Breast epithelium (tissue), 4 donors: ENCODE measurements at regions not wholly inside any gene's neighbourhood (a gene's known extent, or its start where the extent isn't known, plus 50 kb on each side); places are given as distances from the start of the nearest gene placed in this dataset.

Experiments used
- DNase-seq, 2 donors: peaks; one replicate each; pipeline ENCODE4 v3.0.0-alpha.2; 2019; ENCODE audit warnings: low spot score in 2 of 2
- H3K27ac ChIP-seq, 2 donors: fragments of 200-600 bp; sonication (generic) in 1 of 2; one replicate each; pipeline ENCODE4 v1.5.1; 2016 to 2019; ENCODE audit warnings: mild to moderate bottlenecking in 1 of 2
- H3K27me3 ChIP-seq, 2 donors: fragments of 200-600 bp; sonication (generic) in 1 of 2; one replicate each; pipeline versions ENCODE4 v1.5.1 to v1.6.0; 2017 to 2019; ENCODE audit warnings: control low read depth in 1 of 2, mild to moderate bottlenecking in 1 of 2
- H3K36me3 ChIP-seq: fragments of 200-600 bp; one replicate; pipeline ENCODE4 v1.5.1; 2019
- H3K4me1 ChIP-seq, 2 donors: fragments of 200-600 bp; sonication (generic); one replicate each; pipeline ENCODE4 v1.5.1; 2016 to 2019; ENCODE audit warnings: control low read depth in 1 of 2
- H3K4me3 ChIP-seq, 3 donors: fragments of 200-600 bp; sonication (generic); 1 replicate in 2 of 3; 2 replicates in 1 of 3; pipeline ENCODE4 v1.5.1; 2016 to 2019; ENCODE audit warnings: mild to moderate bottlenecking in 3 of 3, moderate library complexity in 2 of 3
- H3K9me3 ChIP-seq, 2 donors: fragments of 200-600 bp; sonication (generic) in 1 of 2; one replicate each; pipeline ENCODE4 v1.5.1; 2016 to 2019; ENCODE audit warnings: control low read depth in 1 of 2
- POLR2A ChIP-seq: fragments of 450-650 bp; IDR thresholded peaks from one replicate; pipeline ENCODE4 v1.6.1; 2016; ENCODE audit warnings: antibody characterized with exemption, mild to moderate bottlenecking, moderate library complexity
- POLR2AphosphoS5 ChIP-seq, 3 donors: sonication (generic); formaldehyde crosslinking; IDR thresholded peaks; one replicate each; pipeline ENCODE4 v1.6.1; 2017; ENCODE audit warnings: antibody characterized with exemption in 3 of 3
- intact Hi-C: fragments of 100-400 bp; cut with DNase I; formaldehyde crosslinking; loops from one replicate; pipeline ENCODE4 v1.15.1; 2023; ENCODE audit warnings: low total_unique reads
- TF ChIP-seq, protein P1 (sequence below), 3 donors: fragments of 450-650 bp; IDR thresholded peaks; one replicate each; pipeline ENCODE4 v1.5.1; 2016 to 2017; ENCODE audit warnings: antibody characterized with exemption in 3 of 3, mild to moderate bottlenecking in 3 of 3, moderate library complexity in 3 of 3

DNA sequence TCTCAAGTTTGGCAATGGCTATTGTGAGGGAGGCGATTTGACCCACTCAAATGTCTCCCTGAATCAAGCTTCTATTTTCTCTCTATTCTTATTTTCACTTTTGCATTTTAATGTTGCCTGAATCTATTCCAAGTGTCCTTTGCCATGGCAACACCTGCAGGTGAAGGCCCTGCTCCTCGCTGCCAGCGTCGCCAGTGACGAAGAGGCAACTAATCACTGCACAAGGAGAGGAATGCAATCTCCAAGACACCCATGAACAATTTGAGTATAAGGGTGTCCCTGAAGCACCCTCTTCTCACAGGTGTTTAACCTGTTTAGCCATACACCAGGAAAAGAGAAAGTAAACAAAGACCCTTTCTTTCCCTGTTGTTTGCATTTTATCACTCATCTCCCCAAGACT, 165.6 kb upstream of the VRK2 start:
- TF ChIP-seq POLR2A (no peak), POLR2AphosphoS5 (IDR thresholded peaks at IDR 0.05) (no peak)
- TF ChIP-seq, protein P1, sequence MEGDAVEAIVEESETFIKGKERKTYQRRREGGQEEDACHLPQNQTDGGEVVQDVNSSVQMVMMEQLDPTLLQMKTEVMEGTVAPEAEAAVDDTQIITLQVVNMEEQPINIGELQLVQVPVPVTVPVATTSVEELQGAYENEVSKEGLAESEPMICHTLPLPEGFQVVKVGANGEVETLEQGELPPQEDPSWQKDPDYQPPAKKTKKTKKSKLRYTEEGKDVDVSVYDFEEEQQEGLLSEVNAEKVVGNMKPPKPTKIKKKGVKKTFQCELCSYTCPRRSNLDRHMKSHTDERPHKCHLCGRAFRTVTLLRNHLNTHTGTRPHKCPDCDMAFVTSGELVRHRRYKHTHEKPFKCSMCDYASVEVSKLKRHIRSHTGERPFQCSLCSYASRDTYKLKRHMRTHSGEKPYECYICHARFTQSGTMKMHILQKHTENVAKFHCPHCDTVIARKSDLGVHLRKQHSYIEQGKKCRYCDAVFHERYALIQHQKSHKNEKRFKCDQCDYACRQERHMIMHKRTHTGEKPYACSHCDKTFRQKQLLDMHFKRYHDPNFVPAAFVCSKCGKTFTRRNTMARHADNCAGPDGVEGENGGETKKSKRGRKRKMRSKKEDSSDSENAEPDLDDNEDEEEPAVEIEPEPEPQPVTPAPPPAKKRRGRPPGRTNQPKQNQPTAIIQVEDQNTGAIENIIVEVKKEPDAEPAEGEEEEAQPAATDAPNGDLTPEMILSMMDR (IDR thresholded peaks at IDR 0.05): no peak
- H3K27me3 ChIP-seq: no peaks in the 10 kb centered on the region
- DNase-seq: no peak
- H3K36me3 ChIP-seq: no peaks in the 10 kb centered on the region
- no peak overlapping the region for H3K4me3 ChIP-seq
- H3K4me1 ChIP-seq: no peaks in the 10 kb centered on the region
- no peaks in the 10 kb centered on the region for H3K9me3 ChIP-seq
- H3K27ac ChIP-seq: no peak overlapping the region
- intact Hi-C loops: no loop called here

DNA sequence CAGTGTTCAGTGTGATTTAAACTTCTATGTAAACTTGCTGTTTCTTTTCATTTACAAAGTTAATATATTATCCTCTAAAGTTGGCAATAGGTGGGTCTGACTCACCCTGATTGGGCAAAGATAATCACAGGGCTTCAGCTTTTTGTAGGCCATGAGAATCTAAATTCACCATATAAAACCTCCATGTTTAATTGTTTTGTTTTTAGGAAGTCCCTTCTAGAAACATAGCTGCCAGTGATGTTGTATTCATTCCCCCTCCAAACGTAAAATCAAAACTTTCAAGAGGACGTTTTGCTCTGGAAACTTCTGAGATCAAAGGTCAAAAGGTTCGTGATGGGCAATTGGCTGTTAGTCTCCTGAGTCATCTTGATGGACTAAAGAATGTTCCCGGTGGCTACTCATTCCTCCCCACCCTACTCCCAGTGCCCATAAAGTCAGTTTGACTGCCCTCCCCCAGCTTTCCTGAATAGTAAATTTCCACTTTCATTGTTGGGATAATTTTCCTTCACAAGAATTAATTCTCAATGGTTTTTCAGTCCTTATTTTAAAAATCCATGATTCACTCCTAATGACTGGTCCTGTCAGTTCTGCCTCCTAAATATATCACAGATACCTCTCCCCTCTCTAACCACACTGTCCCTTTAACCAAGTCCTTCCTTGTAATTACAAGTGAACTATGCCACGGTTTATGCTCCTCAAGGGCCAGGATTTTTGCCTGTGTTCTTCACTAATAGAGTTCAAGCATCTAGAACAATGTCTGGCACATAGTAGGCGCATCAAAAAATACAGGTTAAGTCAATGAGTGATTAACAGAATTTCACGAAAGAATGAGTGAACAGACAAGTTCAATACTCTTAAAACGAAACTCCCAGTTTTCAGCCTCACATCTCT, 164.4 kb upstream of the VRK2 start:
- intact Hi-C loops: no loop called here
- TF ChIP-seq POLR2AphosphoS5 (IDR thresholded peaks at IDR 0.05) (no peak), POLR2A (no peak)
- TF ChIP-seq, protein P1 (IDR thresholded peaks at IDR 0.05): no peak
- Histone ChIP-seq H3K4me1 (no peaks in the 10 kb centered on the region), H3K27me3 (no peaks in the 10 kb centered on the region), H3K27ac (no peak overlapping the region), H3K4me3 (peak overlapping the region in 1 of 3 donors; percentile 10), H3K9me3 (no peaks in the 10 kb centered on the region), H3K36me3 (no peaks in the 10 kb centered on the region)
- no peak for DNase-seq

DNA sequence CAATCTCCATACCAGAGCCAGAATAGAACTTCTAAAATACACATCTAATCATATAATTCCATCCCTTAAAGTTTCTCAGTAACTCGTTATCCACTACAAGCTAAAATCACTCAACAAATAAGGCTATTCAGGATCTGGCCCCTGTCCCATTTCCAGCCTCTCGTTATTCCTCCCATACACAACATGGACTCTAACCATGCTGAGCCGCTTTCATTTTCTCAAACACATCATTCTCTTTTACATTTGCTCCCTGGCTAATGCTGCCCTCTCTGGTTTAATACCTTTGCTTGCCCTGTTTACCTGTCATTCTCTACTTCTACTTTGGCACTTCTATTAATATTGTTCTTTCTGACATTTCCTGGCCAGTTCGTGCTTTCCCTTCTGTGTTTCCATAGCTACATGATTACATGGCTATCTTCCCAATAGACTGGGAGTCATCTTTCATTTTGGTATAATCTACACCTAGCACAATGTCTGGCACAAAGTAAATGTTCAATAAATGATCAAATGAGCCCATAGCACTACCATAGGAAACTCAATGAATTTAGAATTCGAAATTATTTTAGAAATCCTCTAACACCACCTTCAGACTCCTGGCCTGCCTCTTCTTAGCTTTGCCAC, 163.6 kb upstream of the VRK2 start:
- intact Hi-C loops: no loop called here
- Histone ChIP-seq H3K4me3 (peak overlapping the region in 1 of 3 donors; percentile 10), H3K27me3 (no peaks in the 10 kb centered on the region), H3K4me1 (no peaks in the 10 kb centered on the region), H3K36me3 (no peaks in the 10 kb centered on the region), H3K27ac (no peak overlapping the region), H3K9me3 (no peaks in the 10 kb centered on the region)
- no peak for DNase-seq
- no peak for TF ChIP-seq POLR2A
- TF ChIP-seq, protein P1 (IDR thresholded peaks at IDR 0.05): no peak
- TF ChIP-seq POLR2AphosphoS5 (IDR thresholded peaks at IDR 0.05): no peak

DNA sequence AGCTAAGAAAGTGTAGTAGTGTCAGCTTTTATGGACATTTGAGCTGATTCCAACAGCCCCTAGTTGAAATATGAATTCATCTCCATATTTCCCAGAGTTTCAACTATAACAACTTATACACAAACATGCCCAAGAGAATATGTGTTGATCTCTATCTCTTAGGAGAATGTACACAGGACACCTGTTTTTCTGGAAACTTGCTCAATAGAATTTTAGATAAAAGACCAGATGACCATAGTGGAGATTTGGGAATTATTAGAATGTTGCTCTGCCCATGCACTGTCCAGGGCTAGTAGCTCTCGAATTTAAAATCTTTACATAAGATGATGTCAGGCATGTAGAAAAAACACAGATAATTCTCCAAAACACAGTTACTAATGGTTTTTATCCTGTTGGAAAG, 162.3 kb upstream of the VRK2 start:
- TF ChIP-seq, protein P1 (IDR thresholded peaks at IDR 0.05): no peak
- no peak for TF ChIP-seq POLR2AphosphoS5 (IDR thresholded peaks at IDR 0.05)
- TF ChIP-seq POLR2A: no peak
- intact Hi-C loops: no loop called here

DNA sequence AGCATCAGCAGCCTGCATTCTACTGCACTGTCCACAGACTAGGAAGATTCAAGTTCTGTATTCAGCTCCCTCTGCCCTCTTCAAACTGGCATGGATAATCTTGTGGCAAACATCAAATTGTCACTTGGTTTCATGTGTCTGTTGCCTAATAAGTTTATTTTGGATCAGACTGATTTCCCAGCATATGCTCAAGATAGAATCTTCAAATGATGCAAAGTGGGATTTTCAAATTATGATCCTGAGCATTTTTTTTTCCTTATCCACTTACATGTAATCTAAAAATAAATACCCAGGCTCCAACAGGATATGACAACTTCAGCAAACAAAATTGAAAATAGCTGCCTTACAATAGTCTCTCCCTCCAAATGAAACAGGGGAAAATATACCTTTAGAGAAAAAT, 160.9 kb upstream of the VRK2 start:
- DNase-seq: no peak
- no peak for TF ChIP-seq POLR2A
- no peak for TF ChIP-seq POLR2AphosphoS5 (IDR thresholded peaks at IDR 0.05)
- TF ChIP-seq, protein P1 (IDR thresholded peaks at IDR 0.05): no peak
- intact Hi-C loops: no loop called here
- Histone ChIP-seq H3K27me3 (no peaks in the 10 kb centered on the region), H3K36me3 (no peaks in the 10 kb centered on the region), H3K4me3 (no peak overlapping the region), H3K4me1 (no peaks in the 10 kb centered on the region), H3K9me3 (no peaks in the 10 kb centered on the region), H3K27ac (no peak overlapping the region)

More for the DNA sequence above, 162.3 kb upstream of the VRK2 start:
- Histone ChIP-seq H3K27me3 (no peaks in the 10 kb centered on the region), H3K36me3 (no peaks in the 10 kb centered on the region), H3K4me3 (no peak overlapping the region), H3K9me3 (no peaks in the 10 kb centered on the region), H3K4me1 (no peaks in the 10 kb centered on the region), H3K27ac (no peak overlapping the region)
- DNase-seq: no peak
